GM19452 (cell line): ENCODE measurements at regions not wholly inside any gene's neighbourhood (a gene's known extent, or its start where the extent isn't known, plus 50 kb on each side); places are given as distances from the start of the nearest gene placed in this dataset.
"Not testable (repeated sequence)": the region's sequence is repeated elsewhere in the genome, so short reads cannot be mapped to it uniquely, and the experiment has no call there.

ENCODE experiments used
- ATAC-seq: cut with Tn5 transposase; IDR thresholded peaks from one replicate; pipeline ENCODE4 v1.9.1; 2021; ENCODE audit not compliant: unreplicated experiment

DNA sequence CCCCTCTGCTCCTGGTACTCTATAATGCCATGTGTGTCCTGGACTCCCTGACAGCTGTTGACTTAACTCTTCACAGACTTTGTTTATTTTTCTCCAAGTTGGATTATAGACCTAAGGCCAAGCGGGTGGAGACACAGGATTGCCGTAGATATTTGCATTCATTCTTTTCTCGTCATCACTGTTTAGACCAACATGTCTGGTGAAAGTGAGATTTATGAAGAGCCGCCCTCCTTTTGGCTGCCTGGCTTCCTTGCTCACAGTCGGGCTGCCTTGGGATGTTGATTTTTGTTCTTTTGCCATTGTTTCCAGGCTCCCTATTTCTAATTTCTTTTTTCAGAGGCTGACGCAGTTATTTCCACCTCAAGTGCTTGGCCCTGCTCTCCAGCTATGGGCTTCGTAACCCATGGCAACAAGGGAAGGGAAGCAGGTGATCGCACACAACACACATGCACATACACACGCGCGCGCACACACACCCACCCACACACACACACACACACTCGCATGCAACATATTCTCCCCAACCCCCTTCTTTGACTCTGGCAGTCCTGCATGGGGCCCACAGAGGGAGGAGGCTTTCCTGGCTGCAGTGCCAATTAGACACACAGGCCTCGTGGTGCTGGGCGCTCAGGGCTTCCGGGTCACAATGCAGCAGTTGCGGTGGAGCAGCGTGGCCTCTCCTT lies 296.5 kb downstream of the MTX2 start:
- no peak for ATAC-seq

DNA sequence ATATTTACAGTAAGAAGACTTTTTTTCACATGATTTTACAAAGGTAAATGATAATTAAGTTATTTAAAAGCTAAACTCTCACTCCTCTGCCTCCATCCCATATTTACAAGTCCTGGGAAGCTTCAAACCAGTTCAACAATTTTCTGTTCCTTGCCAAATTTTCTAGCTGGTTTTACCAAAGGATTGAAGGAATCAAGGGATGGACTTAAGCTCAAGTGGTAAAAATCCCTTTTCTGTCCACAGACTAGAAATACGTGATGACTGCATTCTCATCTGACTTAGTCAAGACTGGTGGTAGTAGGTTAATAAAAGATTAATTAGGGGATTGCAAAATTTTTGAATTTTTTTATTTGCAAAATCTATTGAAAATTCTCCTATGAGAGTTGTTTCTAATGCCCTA lies 297.3 kb downstream of the MTX2 start:
- ATAC-seq = no peak

DNA sequence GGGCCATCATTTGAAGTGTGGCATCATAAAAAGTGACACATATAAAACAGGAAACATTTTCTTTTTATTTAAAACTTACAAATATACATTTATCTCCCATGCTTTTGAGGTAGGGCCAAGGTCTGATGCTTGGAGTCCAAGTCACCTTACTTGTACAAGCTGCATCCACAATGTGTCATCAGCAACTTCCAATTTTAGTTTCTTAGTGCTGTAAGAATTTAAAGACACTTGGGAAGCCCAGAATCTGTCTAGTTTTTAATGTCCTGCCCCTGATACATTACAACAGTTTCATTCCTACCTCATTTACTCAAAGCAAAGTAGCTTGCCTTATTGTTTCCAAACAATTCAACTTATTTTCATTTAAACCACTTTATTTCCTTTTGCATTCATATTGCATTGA lies 297.7 kb downstream of the MTX2 start:
- ATAC-seq = no peak

DNA sequence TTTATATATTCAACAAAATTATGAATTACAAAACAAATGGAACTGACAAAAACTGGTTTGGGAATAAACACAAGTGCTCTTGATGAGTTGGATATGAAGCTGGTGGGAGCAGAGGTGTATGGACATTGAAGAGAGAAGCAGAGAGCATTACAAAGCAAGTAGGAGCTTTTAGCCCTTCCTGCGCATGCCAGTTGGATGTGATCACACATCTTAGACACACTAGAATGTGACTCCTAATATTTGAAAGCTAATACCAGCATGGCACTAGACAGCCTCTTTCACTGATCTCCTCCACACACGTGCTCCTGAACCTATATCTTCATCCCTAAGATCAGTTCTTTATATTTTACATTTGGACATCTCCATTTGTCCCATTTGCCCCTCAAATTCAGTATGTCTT lies 298.1 kb downstream of the MTX2 start:
- ATAC-seq = no peak

DNA sequence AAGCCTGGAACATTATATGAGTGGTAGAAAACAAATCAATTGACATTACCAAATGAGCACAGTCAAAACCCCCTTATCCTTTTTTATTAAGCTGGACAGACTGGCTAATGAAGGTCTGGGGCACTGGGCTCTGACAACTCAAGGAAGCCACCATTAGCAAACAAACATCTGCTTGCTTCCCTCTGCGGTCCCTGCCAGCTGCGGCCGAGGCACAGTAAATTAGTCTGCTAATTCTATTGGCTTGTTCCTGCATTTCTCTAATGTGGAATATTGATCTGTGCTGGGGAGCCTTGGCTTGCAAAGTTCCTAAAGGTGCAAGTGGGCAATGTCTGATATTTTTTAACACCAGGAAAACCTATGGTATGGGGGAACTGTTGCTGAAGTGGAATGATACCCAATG lies 300.3 kb downstream of the MTX2 start:
- no peak for ATAC-seq

DNA sequence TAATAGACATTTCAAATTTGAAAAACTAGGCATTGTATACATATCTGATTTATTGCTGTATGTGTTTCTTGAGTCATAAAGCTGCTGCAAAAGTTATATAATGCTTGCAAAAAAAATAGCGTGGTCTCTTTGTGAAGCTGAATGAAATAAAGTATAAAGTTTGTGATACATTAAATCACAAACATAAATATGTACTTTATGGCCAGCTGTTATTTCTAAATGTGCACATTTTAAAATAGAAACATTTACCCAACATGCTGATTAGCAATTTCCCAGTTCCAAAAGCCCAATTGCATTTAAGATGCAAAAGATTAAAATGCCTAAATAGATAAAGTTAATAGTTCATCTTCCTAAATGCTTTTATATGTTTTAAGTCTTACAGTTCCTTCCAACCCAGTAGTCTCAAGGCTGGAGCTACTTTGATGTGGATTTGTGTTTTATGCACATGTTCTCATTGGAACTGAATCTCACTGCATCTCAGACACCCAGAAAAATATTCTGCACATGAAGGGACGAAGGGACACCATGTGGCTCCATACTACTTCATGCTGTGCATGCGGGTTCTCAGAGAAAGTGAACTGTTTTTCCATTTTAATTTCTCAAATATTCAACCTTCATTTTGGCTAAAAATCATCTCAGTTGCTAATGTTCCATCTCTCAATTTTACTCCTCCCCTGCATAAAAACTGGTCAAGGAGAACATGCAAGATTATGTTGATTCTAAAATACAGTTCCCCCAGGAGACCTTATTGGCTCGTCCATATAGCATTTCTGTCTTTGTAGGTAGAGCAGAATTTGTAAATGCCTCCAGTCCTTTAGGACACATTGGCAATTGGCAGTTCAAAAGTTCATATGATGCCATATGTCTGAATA lies 304.6 kb downstream of the MTX2 start:
- no peak for ATAC-seq

DNA sequence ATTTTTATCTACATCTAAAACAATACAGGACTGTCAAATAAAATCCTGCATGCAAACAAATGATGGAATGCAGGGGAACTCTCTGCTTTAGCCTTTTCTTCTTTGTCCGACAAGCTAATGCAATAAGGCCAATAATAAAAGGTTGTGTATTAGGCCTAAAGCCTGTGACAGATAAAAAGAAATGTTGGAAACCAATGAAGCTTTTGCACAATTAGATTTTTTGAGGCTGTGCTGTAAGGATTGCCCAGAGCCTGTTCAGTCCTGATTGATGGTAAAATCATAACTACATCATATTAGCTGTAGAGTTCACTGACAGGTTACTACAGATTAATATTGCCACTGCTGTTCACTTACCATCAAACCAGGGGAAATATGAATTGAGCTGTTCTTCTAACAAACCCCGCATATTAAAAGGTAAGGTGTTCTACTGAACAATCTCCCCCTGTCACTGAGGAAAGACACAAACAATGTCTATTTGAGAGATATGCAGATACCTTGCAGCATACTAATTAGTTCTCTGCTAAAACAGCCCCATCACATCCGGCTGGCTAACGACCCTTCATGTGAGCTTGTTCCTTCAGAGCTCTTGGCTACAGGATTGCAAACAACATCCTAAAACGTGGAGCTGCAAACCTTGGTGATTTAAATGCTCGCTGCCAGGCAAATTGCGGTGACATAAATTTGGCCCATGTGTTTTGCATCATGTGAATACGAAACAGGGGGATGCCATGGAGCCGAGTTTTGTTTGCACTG lies 305.4 kb downstream of the MTX2 start:
- ATAC-seq = no peak

DNA sequence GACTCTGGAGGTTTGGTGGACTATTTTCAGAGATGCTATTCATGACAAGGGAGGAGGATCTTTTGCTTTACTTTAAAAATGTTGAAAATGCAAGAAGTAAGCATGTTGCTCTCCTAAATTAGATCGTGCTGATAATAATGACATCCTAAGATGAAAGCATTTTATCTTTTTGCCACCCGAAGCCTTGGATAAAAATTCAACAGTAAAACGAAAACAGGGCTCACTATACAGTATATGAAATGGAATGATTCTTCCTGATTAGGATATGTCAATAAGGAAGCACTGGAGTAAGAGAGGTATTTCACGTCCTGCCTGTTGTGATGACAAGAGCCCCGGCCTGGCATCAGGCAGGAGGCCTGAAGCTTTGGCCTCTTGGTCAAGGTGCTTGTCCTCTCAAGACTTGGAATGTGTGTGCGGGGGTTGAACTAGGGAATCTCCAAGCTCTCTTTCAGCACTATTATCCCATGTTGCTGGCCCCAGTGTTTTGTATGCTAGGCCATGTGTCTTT lies 306.0 kb downstream of the MTX2 start:
- no peak for ATAC-seq

DNA sequence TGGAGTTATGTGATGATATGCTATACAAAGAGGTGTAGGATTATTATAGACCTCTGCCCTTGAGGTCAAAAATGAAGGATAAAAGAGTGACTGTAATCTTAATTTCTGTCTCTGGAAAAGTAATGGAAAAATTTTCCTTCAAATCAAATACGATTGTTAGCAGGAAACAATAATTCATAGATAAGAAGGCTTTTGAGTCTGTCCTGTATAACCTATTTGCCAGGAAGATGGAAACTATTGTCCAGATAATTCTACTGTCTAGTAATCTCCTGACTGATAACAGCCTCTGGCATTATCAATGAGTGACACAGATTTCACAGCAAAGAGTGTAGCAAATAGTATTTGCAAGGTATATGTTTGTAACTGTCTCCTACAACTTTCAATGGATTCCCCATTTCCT lies 307.8 kb downstream of the MTX2 start:
- no peak for ATAC-seq

DNA sequence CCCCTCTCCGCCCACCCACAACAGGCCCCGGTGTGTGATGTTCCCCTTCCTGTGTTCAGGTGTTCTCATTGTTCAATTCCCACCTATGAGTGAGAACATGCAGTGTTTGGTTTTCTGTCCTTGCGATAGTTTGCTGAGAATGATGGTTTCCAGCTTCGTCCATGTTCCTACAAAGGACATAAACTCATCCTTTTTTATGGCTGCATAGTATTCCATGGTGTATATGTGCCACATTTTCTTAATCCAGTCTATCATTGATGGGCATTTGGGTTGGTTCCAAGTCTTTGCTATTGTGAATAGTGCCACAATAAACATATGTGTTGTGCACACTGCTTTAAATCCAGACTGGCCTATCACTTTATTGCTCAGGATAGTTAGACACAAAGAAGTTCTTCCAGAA lies 309.1 kb downstream of the MTX2 start:
- not testable (repeated sequence) for ATAC-seq

DNA sequence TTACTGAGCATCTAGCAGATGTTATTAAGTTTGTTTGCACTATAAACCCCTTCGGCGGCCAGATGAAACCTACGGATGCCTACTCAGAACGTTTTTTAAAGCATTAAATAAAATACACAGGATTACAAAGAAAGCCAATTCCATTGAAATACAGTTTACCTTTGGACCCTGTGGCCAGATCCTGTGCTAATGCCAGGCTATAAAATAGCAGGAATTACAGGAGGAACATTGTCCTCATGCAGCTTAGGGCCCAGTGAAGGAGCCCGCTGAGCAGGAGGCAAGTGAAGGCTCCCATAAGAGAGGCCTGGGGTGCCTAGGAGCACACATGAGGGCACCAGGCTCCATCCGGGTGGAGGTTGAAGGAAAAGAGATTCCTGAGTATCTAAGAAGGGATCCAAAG lies 310.4 kb downstream of the MTX2 start:
- no peak for ATAC-seq

DNA sequence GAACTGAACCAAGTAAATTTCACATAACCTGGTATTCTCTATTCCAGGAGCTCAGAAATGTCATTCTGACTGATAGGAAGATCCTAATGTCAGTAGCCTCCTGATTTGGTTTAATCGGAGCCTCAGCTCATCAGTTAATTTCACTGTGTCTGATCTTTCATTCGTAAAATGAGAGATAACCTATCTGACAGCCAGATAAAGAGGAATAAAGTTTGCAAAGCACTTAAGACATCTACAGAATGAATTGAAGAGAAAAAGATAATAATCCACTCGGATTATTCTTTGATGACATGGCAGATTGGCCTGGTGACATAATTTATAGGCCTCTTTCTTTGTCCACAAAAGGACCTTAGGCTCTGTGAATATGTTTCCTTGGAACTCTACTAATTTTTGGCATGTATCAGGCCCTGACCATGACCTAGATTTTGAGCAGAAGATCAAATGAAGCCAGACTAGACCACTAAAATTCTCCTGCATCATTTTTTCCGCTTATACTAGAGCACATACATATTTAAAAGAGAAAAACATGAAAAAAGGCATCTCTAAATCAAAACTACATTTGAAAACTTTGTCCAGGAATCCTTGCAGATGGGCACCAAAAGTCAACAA lies 312.4 kb downstream of the MTX2 start:
- ATAC-seq = no peak

DNA sequence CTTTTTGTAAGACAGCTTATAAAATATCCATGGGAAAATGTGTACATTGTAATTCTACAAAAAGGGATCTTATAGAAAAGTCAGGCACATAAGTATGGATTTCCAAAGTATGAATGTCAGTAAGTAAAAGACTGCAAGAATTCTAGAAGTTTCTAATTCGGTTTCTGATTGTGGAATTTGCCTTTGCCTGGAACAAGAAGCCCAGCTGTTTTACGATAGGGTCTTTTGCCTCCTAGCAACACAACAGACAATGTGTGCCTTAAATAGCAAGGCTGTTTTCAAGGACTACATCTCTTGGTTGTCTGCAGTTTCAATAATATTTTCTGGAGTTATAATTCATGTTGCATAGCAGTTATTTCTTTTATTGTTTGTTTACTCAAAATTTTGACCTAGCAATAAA lies 312.9 kb downstream of the MTX2 start:
- ATAC-seq = no peak

DNA sequence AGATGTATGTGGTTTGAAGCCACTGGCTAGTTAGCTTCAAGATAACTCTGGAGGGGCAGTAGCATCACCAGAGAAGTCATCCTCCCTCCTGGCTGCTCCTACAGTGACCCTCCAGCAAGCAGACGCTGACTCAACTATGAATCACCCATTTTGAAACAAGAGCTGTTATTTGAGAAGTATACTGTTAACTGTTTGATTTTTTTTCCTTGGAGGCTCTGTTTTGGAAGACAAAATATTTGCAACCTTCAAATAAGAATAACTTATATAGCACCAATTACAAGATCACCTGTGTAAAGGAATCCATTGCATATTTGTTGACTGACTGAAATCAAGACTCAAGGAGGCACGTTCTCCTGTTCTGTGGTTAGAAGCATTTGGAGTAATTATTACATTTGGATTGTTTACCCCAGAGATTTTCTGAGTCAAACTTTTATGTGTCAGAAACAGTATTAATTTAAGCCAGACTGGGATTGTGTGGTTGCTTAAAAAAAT lies 313.8 kb downstream of the MTX2 start:
- ATAC-seq = no peak

DNA sequence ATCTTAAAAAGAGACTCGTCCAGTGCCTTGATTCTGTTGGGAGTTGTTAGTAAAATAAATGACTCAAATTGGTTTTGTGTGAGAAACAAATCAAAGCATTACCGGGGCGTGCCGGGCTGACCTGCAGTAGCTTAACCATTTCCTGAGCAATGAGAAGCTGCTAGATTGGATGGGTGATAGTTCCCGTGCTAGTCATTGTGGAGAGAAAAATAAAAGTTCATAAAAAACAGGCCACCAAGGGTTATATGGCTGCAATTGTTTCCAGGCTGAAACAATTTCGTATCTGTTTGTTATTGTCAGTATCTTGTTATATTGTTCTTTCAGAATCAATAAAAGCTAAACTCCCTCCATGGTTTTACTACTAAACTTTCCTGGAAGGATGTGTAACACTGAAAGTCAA lies 314.4 kb downstream of the MTX2 start:
- no peak for ATAC-seq

DNA sequence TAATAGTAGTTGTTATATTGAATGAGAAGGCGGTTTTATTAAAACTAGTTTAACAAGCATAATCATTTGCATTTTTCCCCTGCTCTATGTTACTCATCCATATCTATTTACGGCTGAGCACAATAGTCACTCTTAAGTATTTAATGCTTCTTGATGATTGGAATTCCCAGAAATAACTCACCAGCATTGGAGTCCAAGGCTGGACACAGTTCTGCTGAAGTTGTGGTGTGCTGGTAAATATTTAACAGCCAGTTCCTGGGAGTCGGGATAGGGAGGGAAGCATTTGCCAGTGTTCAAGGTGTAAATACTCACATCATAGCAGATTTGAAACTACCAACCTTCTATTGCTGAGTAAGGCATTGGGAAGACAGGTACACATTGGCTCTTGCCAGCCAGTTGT lies 315.1 kb downstream of the MTX2 start:
- no peak for ATAC-seq

DNA sequence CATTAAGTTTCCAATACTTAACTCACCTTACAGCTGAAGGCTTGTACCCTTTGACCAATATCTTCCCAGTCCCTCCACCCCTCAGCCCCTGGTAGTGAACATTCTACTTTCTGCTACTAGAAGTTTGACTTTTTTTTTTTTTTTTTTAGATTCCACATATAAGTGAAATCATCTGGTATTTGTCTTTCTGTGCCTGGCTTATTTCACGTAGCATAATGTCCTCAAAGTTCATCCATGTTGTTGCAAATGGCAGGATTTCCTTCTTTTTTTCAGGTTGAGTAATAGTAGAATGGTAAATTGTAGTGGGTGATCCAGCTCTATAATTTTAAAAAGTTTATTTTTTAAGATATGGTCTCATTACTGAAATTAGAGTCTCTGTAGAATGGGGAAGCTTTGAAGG lies 316.0 kb downstream of the MTX2 start:
- no peak for ATAC-seq

DNA sequence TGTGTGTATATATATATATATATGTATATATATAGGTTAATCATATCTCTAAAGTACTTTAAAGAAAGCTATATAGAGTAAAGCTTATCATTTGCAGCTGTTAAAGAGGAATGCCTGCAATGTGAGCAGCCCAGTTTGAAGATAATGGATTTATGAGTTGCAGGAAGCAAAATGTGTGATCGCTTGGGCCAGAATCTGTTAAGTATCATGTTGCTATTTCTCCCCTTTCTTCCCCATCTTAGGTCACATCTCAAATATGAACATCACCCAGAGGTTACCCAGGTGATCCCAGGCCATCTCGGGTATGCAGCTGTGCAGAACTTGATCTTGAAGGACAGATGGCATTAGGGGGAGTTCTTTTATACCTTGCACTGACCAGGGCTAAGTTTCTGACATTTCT lies 316.5 kb downstream of the MTX2 start:
- no peak for ATAC-seq

DNA sequence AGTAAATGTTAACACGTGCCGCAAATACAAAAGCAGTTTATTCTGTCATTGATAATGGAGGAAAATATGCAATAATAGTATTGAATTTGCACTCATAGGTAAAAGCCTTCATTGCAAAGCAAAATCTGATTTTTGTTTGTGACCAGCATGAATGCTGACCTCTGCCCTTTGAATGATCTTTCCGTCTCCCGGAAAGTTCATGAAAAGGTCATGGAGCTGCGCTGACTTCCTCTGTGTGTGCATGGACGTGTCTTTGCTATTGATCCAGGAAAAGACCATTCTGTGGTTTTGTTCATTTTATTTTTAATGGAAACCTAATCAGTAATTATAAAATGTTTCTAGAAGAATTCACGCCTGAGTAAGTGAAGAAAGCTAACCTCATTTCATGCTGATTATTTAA lies 320.0 kb downstream of the MTX2 start:
- no peak for ATAC-seq

DNA sequence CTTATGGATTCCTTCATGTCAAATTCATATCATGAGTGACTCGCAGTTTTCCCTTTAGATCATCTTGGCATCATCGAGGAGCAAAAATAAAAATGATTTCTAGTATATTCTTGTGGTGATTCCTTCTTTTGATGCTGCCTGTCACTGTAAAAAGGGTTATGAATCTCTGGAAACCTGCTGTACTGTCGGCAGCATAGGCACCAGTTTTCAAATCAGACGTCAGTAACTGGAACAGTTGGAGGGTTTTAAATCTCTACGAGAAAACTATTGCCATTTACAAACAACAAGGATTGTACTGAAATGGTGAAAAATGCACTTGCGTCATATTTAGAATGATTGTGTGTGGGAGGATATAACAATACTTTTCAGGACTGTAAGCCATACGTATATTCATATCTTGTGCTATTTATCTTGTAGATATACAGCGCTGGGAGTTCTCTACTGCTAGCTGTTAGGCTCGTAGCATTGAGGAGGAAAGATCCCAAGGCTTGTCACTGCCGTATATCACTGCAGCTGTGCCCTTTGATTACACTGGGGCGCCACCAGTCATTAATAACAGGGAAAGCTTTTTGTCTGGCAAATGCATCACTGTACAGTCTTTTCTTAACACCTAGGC lies 320.7 kb downstream of the MTX2 start:
- no peak for ATAC-seq

DNA sequence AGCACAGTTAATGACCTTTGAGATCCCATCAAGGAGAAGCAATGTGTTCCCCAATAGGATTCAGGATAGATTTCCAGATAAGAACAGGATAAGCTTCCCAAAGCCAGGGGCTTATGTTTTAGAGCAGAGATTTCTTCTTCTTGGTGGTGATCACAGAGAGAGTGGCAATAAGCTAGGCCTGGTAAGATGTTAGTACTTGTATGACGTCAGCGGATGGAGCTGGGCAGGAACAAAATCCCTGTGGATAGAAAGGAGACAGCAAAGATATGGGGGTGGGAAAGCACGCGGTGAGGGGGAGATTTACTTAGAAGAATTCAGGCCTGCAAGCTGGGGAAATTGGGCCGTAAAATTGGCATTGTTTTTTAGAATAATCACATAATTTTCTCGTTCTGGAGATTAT lies 323.0 kb downstream of the MTX2 start:
- no peak for ATAC-seq
